HG02588 (cell line): ENCODE measurements at regions not wholly inside any gene's neighbourhood (a gene's known extent, or its start where the extent isn't known, plus 50 kb on each side); places are given as distances from the start of the nearest gene placed in this dataset.
A peak's percentile ranks its signal among the peaks of the same experiment; 100 is the strongest.

Source experiments
- ATAC-seq: cut with Tn5 transposase; IDR thresholded peaks from one replicate; pipeline ENCODE4 v1.9.1; 2021; ENCODE audit warnings: mild to moderate bottlenecking, moderate library complexity; ENCODE audit not compliant: unreplicated experiment

DNA sequence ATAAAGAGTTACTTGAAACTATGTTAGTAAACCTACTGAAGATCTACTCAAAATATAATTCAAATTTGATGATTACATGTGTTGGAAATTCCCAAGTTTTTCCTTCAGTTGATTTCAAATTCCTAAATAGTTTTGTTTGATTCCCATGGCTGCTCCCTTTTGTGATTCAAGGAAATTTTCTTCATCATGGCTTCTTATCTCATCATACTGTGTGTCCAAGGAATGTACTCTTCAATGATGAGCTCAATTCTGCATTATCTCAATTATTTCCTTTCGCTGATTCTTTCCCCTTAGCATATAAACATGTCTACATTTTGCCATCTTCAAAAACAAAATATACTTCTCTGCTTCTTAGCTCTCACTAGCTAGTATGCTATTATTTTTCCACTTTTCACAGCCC is 460.4 kb upstream of the NAALADL2 start:
- no peak for ATAC-seq

GRCh38 chr3:174403831-174404230 is 455.3 kb upstream of the NAALADL2 start:
- no peak for ATAC-seq

- no peak for ATAC-seq
Observed at GRCh38 chr3:174408310-174408709, 450.8 kb upstream of the NAALADL2 start.

GRCh38 chr3:174409086-174409743 is 449.9 kb upstream of the NAALADL2 start:
- ATAC-seq = no peak

GRCh38 chr3:174413062-174413912 is 445.8 kb upstream of the NAALADL2 start:
- ATAC-seq = no peak

GRCh38 chr3:174414902-174415301 is 444.2 kb upstream of the NAALADL2 start:
- ATAC-seq = no peak

DNA sequence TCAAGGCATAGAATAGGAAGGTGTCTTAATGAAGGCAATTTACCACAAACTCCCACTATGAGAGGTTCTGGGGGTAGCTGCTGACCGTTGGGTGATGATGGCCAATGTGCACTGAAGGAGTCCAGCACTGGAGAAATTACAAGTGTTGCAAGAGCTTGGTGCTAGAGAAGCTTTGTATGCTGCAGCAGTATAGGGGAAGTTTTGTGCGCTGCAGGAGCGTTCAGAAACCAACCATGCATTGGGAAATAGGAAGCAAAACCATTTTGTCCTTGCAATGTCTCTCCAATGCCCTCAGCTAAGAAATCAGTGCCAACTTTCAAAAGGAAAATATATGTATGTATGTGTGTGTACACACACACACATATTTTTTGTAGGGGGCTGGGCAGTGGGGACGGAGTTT is 441.6 kb upstream of the NAALADL2 start:
- no peak for ATAC-seq

- no peak for ATAC-seq
Observed at GRCh38 chr3:174419216-174419615, 439.9 kb upstream of the NAALADL2 start.

DNA sequence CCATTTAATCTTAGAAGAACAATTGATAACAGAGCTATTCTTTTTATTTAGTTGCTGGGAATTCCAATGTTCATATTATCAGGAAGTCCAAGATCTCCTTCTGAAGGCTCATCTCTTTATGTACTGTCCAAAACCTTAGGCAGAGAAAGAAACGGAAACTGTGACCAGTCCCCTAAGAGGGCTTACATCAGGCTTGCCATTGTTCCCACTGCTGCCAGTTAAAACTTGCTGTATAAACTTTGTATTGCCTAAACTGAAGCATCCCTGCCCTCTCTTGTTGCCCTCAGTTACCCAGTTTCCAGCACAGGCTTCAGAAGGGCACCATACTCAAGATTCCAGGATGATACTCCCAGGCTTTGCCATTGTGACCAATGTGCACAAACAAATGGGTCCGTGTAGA is 435.2 kb upstream of the NAALADL2 start:
- no peak for ATAC-seq

DNA sequence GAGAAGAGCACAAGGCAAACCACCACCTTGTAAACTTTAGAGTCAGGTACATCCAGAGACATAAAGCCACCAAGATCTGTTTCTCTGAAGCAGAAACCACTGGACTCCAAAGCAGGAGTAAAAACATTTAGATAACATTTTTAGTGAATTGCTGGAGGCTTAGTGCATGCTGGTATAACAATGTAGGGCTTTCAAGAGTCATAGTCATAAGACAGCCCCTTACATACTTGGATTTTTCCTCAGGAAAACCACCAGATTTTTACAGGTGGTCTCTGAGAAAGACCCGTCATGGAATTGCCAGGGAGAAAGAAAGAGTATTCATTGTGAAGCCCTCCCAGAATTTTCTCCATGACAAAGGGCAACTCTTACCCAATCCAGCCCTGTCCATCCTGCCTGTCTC is 434.5 kb upstream of the NAALADL2 start:
- ATAC-seq = no peak

DNA sequence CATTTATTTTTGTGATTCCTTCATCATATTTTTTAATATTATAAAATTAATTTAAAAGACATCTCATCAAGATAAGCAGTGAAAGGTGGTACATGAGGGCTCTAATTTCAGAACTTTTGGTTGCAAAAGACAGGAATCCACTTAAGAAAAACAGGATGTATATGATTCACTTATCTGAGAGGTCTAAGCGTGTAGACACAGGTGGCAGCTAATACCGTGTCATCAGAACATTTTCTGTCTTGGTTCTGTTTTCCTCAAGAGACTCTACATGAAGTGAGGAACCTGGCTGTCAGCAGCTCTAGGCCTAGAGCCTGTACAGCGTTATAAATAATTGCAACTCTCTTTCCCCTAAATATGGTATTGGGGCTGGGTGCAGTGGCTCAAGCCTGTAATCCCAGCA is 433.7 kb upstream of the NAALADL2 start:
- ATAC-seq = no peak

- ATAC-seq = no peak
Observed at GRCh38 chr3:174430986-174431385, 428.1 kb upstream of the NAALADL2 start.

DNA sequence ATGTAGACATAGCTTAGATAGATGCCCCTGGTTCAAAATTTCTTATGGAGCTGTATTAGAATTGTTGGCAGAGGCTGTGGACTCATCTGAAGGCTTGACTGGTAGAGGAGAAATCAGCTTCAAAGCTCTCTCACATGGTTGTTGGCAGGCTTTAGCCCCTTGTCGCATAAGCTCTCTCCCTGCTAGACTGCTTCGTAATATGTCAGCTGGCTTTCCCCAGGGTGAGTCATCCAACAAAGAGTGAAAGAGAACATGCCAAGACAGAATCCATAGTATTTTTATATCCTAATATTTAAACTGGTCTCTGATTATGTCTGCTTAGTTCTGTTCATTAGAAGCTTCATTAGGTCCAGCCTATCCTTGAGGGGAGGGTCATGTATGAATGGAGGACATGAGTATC is 427.4 kb upstream of the NAALADL2 start:
- ATAC-seq = no peak

GRCh38 chr3:174436367-174436766 is 422.8 kb upstream of the NAALADL2 start:
- no peak for ATAC-seq

DNA sequence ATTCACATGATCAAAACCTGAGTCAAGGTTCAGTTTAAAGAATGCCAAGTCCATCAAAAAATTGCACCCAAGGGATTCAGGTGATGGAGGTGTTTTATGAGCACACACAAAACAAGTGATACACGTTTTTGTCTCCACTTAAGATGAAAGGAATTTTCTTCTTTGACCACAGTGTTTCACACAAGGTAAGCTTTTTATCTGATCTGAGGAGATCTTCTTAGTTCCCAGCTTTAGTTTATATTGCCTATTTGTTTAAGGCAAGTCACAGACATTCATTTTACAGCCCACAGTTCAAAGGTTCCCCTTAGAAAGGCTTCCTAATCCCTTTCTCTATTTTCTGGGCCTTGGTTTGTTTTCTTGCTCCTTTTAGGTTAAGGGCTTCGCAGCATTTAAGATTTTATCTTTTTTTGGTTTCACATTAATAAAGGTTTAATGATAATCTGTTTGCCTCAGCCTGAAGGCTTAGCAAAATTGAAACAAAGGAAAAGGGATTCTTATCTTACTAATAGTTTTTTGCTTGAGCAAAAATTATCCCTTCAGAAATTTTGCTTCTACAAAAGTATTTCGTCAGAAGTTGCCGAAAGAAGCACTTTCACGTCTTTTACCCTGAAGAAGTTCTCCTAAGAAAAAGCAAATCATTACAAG is 420.5 kb upstream of the NAALADL2 start:
- no peak for ATAC-seq

DNA sequence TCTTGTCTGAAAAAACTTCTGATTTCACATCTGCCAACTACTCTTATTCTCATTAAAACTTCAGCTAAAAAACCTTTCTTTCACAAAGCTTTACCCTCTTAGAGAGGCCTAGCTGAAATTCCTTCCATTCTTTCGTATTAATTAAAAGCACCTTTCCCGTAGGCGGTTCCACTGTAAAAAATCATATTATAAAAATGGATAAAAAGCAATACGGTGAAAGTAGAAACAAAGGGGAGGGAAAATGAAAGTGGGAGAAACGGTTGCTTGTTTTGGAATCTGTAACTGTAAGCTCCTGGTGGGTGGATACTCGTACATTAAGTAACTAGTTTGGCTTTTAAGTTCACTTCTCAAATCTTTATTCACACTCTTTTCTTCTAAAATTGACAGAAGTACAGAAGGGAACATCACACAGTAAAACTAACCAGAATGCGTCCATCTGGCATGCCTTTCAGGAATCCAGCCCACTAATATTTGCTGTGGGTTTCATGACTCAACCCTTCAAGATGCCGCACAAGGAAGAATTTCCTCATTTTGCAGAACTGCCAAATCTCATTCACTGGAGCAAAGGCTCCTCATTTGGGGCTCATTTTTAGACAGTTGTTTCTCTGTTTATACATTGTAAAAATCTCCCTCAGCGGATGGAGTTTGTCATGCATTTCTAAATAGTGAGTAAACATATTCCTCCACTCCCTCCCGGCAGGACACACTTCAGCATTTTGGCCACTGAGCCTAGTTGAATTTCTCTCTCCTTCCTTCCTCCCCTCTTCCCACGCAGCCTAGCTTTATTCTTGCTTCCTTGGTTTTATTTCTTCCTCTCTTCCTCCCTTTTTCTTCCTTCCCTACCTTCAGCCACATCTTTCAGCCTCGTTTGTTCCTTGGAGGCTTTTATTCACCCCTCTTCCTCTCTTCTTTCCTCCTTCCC is 419.5 kb upstream of the NAALADL2 start:
- ATAC-seq = no peak

GRCh38 chr3:174440253-174440701 is 418.9 kb upstream of the NAALADL2 start:
- no peak for ATAC-seq

- ATAC-seq = peak; percentile 72
Observed at GRCh38 chr3:174440741-174441587, 418.2 kb upstream of the NAALADL2 start.

DNA sequence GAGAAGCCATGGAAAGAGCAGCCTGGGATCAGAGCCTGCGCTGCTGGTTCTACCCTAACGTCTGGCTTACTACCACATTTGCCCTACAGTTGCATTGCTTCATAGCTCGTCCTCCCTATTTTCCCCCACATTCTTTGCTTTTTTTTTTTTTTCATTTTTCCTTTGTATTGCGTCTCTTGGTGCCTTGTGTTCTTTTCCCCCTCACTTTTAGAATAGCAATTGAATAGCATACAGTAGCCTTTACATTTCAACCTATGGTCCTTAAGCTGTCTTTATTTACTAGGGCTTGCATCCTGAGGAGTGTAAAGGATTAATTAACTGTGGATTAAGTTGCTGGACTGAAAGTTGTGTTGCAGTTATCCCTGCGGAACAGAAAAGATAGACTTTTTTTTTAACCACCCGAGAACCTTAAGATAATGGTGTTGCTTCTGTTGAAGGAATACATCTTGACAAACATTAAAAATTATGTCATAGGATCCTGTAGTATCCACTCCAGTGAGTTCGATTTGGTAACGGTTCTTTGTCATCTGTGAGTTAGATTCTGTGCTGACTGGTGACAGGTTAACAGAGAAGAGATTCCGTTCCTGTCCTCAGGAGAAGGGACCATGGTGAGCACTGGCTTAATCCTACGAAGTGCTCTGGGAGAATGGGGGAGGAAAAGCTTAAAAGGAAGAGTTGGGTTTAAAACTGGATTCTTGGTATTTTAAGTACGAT is 417.4 kb upstream of the NAALADL2 start:
- no peak for ATAC-seq
